ENCODE measurements at regions not wholly inside any gene's neighbourhood (a gene's known extent, or its start where the extent isn't known, plus 50 kb on each side); places are given as distances from the start of the nearest gene placed in this dataset.

DNA sequence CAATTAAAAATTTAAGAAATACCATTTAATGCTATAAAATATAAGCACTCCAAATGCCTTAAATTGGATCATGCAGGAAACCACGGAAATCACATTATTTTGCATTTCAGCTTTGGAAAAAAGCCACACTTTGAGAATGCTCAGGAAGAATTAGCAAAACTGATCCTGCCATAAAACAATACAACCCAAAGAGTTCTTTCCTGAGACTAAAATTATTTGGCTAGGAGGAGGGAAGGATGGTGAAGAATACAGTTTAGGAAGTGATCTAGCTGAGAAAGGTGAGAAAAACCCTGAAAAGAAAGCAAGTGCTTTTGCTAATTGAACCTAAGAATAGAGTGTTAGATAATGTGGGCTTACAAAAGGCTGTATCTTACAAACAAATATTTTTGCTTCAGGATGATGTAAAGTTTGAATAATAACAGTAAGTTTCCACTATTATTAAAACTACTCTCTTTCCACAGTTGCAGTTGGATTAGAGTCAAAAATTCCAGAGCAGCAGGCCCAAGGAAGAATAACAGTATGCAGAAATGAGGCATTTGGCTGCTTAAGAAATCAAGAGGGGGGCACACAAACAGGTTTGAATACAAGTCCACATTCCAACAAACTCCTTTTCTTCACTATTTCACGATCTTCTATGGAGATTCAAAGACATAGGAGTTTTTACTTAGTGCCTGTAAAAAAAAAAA is 565.4 kb downstream of the RFPL4B start:
- ChIA-PET POLR2A (no interaction called here), CTCF (no interaction called here)

More for the DNA sequence above, 565.4 kb downstream of the RFPL4B start:
- DNase-seq (ENCODE audit: low read depth, low spot score): no peak
- H3K9ac ChIP-seq (ENCODE audit: low read length): no peak overlapping the region
- no peak for ATAC-seq
- intact Hi-C loops (cut with micrococcal nuclease): no loop called here
- no TSS peak for BruUV-seq (replicated peaks)
- H3K27ac ChIP-seq (ENCODE audit: low read depth, low read length): no peak overlapping the region
- no peaks in the 10 kb centered on the region for H3K27me3 ChIP-seq (ENCODE audit: insufficient read depth, low read length)
- H3K4me3 ChIP-seq (replicated peaks in 1 of 2; ENCODE audit: low read depth in 1 of 2, low read length in 2 of 2): no peak overlapping the region
- no peak for TF ChIP-seq EGR1 (IDR thresholded peaks at IDR 0.05; ENCODE audit: low read depth)
- TF ChIP-seq CEBPB (IDR thresholded peaks at IDR 0.05; ENCODE audit: low read depth): no peak
- TF ChIP-seq RAD21 (IDR thresholded peaks at IDR 0.05; ENCODE audit: low read depth): no peak
- TF ChIP-seq, protein P1, sequence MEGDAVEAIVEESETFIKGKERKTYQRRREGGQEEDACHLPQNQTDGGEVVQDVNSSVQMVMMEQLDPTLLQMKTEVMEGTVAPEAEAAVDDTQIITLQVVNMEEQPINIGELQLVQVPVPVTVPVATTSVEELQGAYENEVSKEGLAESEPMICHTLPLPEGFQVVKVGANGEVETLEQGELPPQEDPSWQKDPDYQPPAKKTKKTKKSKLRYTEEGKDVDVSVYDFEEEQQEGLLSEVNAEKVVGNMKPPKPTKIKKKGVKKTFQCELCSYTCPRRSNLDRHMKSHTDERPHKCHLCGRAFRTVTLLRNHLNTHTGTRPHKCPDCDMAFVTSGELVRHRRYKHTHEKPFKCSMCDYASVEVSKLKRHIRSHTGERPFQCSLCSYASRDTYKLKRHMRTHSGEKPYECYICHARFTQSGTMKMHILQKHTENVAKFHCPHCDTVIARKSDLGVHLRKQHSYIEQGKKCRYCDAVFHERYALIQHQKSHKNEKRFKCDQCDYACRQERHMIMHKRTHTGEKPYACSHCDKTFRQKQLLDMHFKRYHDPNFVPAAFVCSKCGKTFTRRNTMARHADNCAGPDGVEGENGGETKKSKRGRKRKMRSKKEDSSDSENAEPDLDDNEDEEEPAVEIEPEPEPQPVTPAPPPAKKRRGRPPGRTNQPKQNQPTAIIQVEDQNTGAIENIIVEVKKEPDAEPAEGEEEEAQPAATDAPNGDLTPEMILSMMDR (IDR thresholded peaks at IDR 0.05 in 2 of 3, conservative IDR thresholded peaks at IDR 0.05 in 1 of 3; ENCODE audit: borderline replicate concordance in 1 of 3, insufficient read depth in 1 of 3, low read depth in 2 of 3, low read length in 2 of 3): no peak
- TF ChIP-seq, protein P2, sequence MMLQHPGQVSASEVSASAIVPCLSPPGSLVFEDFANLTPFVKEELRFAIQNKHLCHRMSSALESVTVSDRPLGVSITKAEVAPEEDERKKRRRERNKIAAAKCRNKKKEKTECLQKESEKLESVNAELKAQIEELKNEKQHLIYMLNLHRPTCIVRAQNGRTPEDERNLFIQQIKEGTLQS (IDR thresholded peaks at IDR 0.05): no peak
- TF ChIP-seq, protein P3, sequence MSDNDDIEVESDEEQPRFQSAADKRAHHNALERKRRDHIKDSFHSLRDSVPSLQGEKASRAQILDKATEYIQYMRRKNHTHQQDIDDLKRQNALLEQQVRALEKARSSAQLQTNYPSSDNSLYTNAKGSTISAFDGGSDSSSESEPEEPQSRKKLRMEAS (IDR thresholded peaks at IDR 0.05): no peak
- TF ChIP-seq SP1 (IDR thresholded peaks at IDR 0.05; ENCODE audit: low read depth): no peak
- TF ChIP-seq, protein P4, sequence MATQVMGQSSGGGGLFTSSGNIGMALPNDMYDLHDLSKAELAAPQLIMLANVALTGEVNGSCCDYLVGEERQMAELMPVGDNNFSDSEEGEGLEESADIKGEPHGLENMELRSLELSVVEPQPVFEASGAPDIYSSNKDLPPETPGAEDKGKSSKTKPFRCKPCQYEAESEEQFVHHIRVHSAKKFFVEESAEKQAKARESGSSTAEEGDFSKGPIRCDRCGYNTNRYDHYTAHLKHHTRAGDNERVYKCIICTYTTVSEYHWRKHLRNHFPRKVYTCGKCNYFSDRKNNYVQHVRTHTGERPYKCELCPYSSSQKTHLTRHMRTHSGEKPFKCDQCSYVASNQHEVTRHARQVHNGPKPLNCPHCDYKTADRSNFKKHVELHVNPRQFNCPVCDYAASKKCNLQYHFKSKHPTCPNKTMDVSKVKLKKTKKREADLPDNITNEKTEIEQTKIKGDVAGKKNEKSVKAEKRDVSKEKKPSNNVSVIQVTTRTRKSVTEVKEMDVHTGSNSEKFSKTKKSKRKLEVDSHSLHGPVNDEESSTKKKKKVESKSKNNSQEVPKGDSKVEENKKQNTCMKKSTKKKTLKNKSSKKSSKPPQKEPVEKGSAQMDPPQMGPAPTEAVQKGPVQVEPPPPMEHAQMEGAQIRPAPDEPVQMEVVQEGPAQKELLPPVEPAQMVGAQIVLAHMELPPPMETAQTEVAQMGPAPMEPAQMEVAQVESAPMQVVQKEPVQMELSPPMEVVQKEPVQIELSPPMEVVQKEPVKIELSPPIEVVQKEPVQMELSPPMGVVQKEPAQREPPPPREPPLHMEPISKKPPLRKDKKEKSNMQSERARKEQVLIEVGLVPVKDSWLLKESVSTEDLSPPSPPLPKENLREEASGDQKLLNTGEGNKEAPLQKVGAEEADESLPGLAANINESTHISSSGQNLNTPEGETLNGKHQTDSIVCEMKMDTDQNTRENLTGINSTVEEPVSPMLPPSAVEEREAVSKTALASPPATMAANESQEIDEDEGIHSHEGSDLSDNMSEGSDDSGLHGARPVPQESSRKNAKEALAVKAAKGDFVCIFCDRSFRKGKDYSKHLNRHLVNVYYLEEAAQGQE (IDR thresholded peaks at IDR 0.05; ENCODE audit: low read depth): no peak
- TF ChIP-seq, protein P5, sequence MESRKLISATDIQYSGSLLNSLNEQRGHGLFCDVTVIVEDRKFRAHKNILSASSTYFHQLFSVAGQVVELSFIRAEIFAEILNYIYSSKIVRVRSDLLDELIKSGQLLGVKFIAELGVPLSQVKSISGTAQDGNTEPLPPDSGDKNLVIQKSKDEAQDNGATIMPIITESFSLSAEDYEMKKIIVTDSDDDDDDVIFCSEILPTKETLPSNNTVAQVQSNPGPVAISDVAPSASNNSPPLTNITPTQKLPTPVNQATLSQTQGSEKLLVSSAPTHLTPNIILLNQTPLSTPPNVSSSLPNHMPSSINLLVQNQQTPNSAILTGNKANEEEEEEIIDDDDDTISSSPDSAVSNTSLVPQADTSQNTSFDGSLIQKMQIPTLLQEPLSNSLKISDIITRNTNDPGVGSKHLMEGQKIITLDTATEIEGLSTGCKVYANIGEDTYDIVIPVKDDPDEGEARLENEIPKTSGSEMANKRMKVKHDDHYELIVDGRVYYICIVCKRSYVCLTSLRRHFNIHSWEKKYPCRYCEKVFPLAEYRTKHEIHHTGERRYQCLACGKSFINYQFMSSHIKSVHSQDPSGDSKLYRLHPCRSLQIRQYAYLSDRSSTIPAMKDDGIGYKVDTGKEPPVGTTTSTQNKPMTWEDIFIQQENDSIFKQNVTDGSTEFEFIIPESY (IDR thresholded peaks at IDR 0.05; ENCODE audit: extremely low read depth, insufficient replicate concordance, low read length): no peak
- no peak for TF ChIP-seq JUND (IDR thresholded peaks at IDR 0.05)
- no peak for TF ChIP-seq ZNF274 (IDR thresholded peaks at IDR 0.05; ENCODE audit: low read depth, low read length)
- TF ChIP-seq YY1 (IDR thresholded peaks at IDR 0.05; ENCODE audit: extremely low read depth, insufficient replicate concordance, low read depth, low read length): no peak
- no peak for TF ChIP-seq SRF (IDR thresholded peaks at IDR 0.05; ENCODE audit: low read depth)
- no peak for TF ChIP-seq CBX3 (IDR thresholded peaks at IDR 0.05; ENCODE audit: low read depth)
- TF ChIP-seq POLR2AphosphoS5 (IDR thresholded peaks at IDR 0.05; ENCODE audit: low read depth, low read length): no peak
- no peak for TF ChIP-seq EZH2phosphoT487 (IDR thresholded peaks at IDR 0.05; ENCODE audit: borderline replicate concordance)
- no peak overlapping the region for H3K4me2 ChIP-seq (ENCODE audit: low read length)
- no peaks in the 10 kb centered on the region for H3K9me3 ChIP-seq (ENCODE audit: control insufficient read depth in 1 of 2, insufficient read depth in 1 of 2, low read depth in 1 of 2, low read length in 2 of 2)
- H2AFZ ChIP-seq (ENCODE audit: low read depth, low read length, poor library complexity, severe bottlenecking): no peak overlapping the region
- H3K4me1 ChIP-seq (ENCODE audit: control insufficient read depth in 1 of 2, insufficient read depth in 2 of 2, low read length in 2 of 2): no peaks in the 10 kb centered on the region
- RAD21 ChIA-PET (ENCODE audit: low non-redundant PET in 1 of 2, low total read pairs in 2 of 2, uncharacterized antibody in 2 of 2, unreplicated experiment in 2 of 2): no interaction called here
- no peaks in the 10 kb centered on the region for H3K79me2 ChIP-seq (ENCODE audit: insufficient read depth, low read length)
- no peaks in the 10 kb centered on the region for H3K9me2 ChIP-seq (ENCODE audit: insufficient read depth)
- no peaks in the 10 kb centered on the region for H3K36me3 ChIP-seq (ENCODE audit: control insufficient read depth in 1 of 2, insufficient read depth in 2 of 2, low read length in 2 of 2)
- no peaks in the 10 kb centered on the region for H4K20me1 ChIP-seq (ENCODE audit: insufficient read depth)
